NCI-H1694 treated with DMSO at 0.1 percent for 48 hours (cell line): ENCODE measurements at regions not wholly inside any gene's neighbourhood (a gene's known extent, or its start where the extent isn't known, plus 50 kb on each side); places are given as distances from the start of the nearest gene placed in this dataset.
"Not testable (repeated sequence)": the region's sequence is repeated elsewhere in the genome, so short reads cannot be mapped to it uniquely, and the experiment has no call there.

ENCODE experiments used
- DNase-seq: peaks from one replicate; lab custom pipeline; 2025; lab: John Stamatoyannopoulos, UW

- peak; percentile 9 for DNase-seq
These were observed 76.0 kb downstream of the CHD9NB start for GRCh38 chr16:52976539-52977167.

GRCh38 chr16:52967744-52968143 is 85.0 kb downstream of the CHD9NB start:
- DNase-seq = no peak

GRCh38 chr16:52964290-52964689 is 88.4 kb downstream of the CHD9NB start:
- no peak for DNase-seq

- no peak for DNase-seq
These were observed 88.8 kb downstream of the CHD9NB start for GRCh38 chr16:52963855-52964242.

- DNase-seq = no peak
These were observed 89.4 kb downstream of the CHD9NB start for GRCh38 chr16:52963212-52963854.

GRCh38 chr16:52958951-52959350 is 93.7 kb downstream of the CHD9NB start:
- DNase-seq = no peak

GRCh38 chr16:52957199-52957598 is 95.5 kb downstream of the CHD9NB start:
- no peak for DNase-seq

GRCh38 chr16:52956044-52956443 is 96.7 kb downstream of the CHD9NB start:
- DNase-seq = no peak

- DNase-seq = peak; percentile 38
These were observed 99.5 kb downstream of the CHD9NB start for GRCh38 chr16:52953215-52953614.

GRCh38 chr16:52948946-52949345 is 103.8 kb downstream of the CHD9NB start:
- no peak for DNase-seq

GRCh38 chr16:52932321-52932720 is 120.4 kb downstream of the CHD9NB start:
- no peak for DNase-seq

- DNase-seq = no peak
These were observed 123.0 kb downstream of the CHD9NB start for GRCh38 chr16:52929478-52930400.

GRCh38 chr16:52928955-52929354 is 123.7 kb downstream of the CHD9NB start:
- no peak for DNase-seq

GRCh38 chr16:52925143-52925542 is 127.6 kb downstream of the CHD9NB start:
- DNase-seq = no peak

GRCh38 chr16:52924162-52924561 is 128.5 kb downstream of the CHD9NB start:
- no peak for DNase-seq

- DNase-seq = no peak
These were observed 131.6 kb downstream of the CHD9NB start for GRCh38 chr16:52921104-52921503.

- DNase-seq = no peak
These were observed 132.4 kb downstream of the CHD9NB start for GRCh38 chr16:52920331-52920730.

- DNase-seq = no peak
These were observed 138.3 kb downstream of the CHD9NB start for GRCh38 chr16:52914428-52914827.

GRCh38 chr16:52912565-52913173 is 140.0 kb downstream of the CHD9NB start:
- DNase-seq = peak; percentile 54

GRCh38 chr16:52908057-52908456 is 144.6 kb downstream of the CHD9NB start:
- not testable (repeated sequence) for DNase-seq

- no peak for DNase-seq
These were observed 146.4 kb downstream of the CHD9NB start for GRCh38 chr16:52906281-52906680.

GRCh38 chr16:52896478-52897164 is 156.1 kb downstream of the CHD9NB start:
- DNase-seq = no peak
